Muscle of arm (tissue), 1 donor: ENCODE measurements at regions not wholly inside any gene's neighbourhood (a gene's known extent, or its start where the extent isn't known, plus 50 kb on each side); places are given as distances from the start of the nearest gene placed in this dataset.
"Not testable (repeated sequence)": the region's sequence is repeated elsewhere in the genome, so short reads cannot be mapped to it uniquely, and the experiment has no call there.

Experiments used
- DNase-seq: peaks from one replicate; pipeline ENCODE4 v3.0.0-alpha.2; 2013

- DNase-seq, result no peak
These were observed 117.2 kb upstream of the CCND2 start for GRCh38 chr12:4156317-4156716.

- DNase-seq, result no peak
These were observed 118.8 kb upstream of the CCND2 start for GRCh38 chr12:4154672-4155225.

- DNase-seq, result no peak
These were observed 120.1 kb upstream of the CCND2 start for GRCh38 chr12:4153343-4153892.

- no peak for DNase-seq
These were observed 121.3 kb upstream of the CCND2 start for GRCh38 chr12:4152145-4152795.

- DNase-seq, result no peak
These were observed 122.0 kb upstream of the CCND2 start for GRCh38 chr12:4151362-4152121.

- DNase-seq, result not testable (repeated sequence)
These were observed 123.2 kb upstream of the CCND2 start for GRCh38 chr12:4150355-4150754.

GRCh38 chr12:4148418-4149056, 125.0 kb upstream of the CCND2 start:
- DNase-seq, result no peak

- DNase-seq, result no peak
These were observed 126.5 kb upstream of the CCND2 start for GRCh38 chr12:4147031-4147481.

GRCh38 chr12:4145990-4146859, 127.3 kb upstream of the CCND2 start:
- DNase-seq, result no peak

GRCh38 chr12:4144676-4145075, 128.9 kb upstream of the CCND2 start:
- no peak for DNase-seq

GRCh38 chr12:4143896-4144295, 129.7 kb upstream of the CCND2 start:
- DNase-seq, result no peak

GRCh38 chr12:4141348-4142270, 132.0 kb upstream of the CCND2 start:
- DNase-seq, result peak; percentile 65

GRCh38 chr12:4140581-4141301, 132.8 kb upstream of the CCND2 start:
- DNase-seq, result peak; percentile 73

GRCh38 chr12:4139191-4139590, 134.4 kb upstream of the CCND2 start:
- no peak for DNase-seq

- not testable (repeated sequence) for DNase-seq
These were observed 135.0 kb upstream of the CCND2 start for GRCh38 chr12:4138532-4138931.

GRCh38 chr12:4138051-4138450, 135.5 kb upstream of the CCND2 start:
- no peak for DNase-seq

- DNase-seq, result no peak
These were observed 136.1 kb upstream of the CCND2 start for GRCh38 chr12:4137441-4137840.

- no peak for DNase-seq
These were observed 136.5 kb upstream of the CCND2 start for GRCh38 chr12:4137015-4137414.

- DNase-seq, result peak; percentile 69
These were observed 137.5 kb upstream of the CCND2 start for GRCh38 chr12:4135919-4136605.
